ENCODE measurements at regions not wholly inside any gene's neighbourhood (a gene's known extent, or its start where the extent isn't known, plus 50 kb on each side); places are given as distances from the start of the nearest gene placed in this dataset.

DNA sequence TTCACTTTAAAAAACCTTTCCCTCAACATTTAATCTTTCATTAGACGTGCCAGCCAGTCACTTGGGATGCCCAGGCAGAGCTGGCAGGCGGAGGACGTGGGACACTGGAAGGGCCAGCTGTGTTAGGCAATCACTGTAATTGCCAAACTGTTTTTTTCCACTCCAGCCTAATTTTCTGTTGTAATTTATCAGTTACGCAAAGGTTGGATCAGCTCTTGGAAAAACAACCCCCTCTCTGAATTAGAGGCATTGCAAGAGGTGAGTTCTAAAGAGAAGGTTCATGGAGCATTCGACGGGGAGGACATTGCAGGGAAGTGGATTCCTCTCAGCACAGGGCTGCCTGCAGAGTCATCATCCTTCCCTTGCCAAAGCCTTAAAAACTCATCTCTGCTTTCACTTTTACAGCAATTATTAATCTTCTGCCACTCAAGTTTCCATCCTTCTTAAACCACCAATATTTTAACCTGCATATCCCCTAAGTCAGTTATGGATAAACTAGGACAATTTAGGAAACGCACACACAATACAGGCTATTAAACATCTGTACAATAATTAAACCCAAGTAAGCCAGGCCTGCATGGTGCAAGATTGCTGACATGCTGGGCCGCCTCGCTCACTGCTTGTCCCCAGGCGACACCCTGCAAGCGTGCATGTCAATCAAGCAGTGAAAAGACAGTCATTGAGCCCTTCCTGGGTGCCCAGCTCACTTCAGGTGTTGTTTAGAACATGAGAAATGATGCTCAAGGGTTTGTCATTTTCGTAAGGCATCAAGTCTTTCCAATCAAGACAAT, 272.3 kb upstream of the RNF32 start:
- Mint-ChIP-seq H3K9me3 (ENCODE audit: unreplicated experiment) (peaks cover 40% of the 10 kb centered on the region), H3K4me1 (ENCODE audit: low read depth, unreplicated experiment) (no peaks in the 10 kb centered on the region), H3K27ac (ENCODE audit: unreplicated experiment) (no peak overlapping the region), H3K36me3 (ENCODE audit: insufficient read depth, unreplicated experiment) (no peaks in the 10 kb centered on the region), H3K4me3 (ENCODE audit: unreplicated experiment) (no peak overlapping the region), H3K27me3 (ENCODE audit: insufficient read depth, unreplicated experiment) (no peaks in the 10 kb centered on the region)
- H3K27me3 ChIP-seq (replicated peaks; ENCODE audit: control insufficient read depth, insufficient read depth, low read length) = no peaks in the 10 kb centered on the region
- H3K9me3 ChIP-seq = peaks cover 15% of the 10 kb centered on the region
- H3K36me3 ChIP-seq (ENCODE audit: control insufficient read depth, insufficient read depth, low read length) = no peaks in the 10 kb centered on the region
- ChIA-PET POLR2A (no interaction called here), CTCF (no interaction called here)
- no peak for TF ChIP-seq CTCF (IDR thresholded peaks at IDR 0.05; ENCODE audit: insufficient read depth in 1 of 2, low read depth in 1 of 2, low read length in 1 of 2, severe bottlenecking in 1 of 2, unreplicated experiment in 1 of 2)
- H3K4me3 ChIP-seq (ENCODE audit: low read depth, low read length) = no peak overlapping the region
- no peak for DNase-seq
- intact Hi-C loops (cut with micrococcal nuclease; ENCODE audit: unreplicated experiment) = no loop called here
- no TSS peak for BruUV-seq (replicated peaks)
- H3K4me1 ChIP-seq = no peaks in the 10 kb centered on the region

- Mint-ChIP-seq H3K36me3 (ENCODE audit: insufficient read depth, unreplicated experiment) (no peaks in the 10 kb centered on the region), H3K9me3 (ENCODE audit: unreplicated experiment) (peaks cover 4% of the 10 kb centered on the region), H3K27me3 (ENCODE audit: insufficient read depth, unreplicated experiment) (no peaks in the 10 kb centered on the region), H3K4me3 (ENCODE audit: unreplicated experiment) (no peak overlapping the region), H3K4me1 (ENCODE audit: low read depth, unreplicated experiment) (no peaks in the 10 kb centered on the region), H3K27ac (ENCODE audit: unreplicated experiment) (no peak overlapping the region)
- BruUV-seq (replicated peaks) = no TSS peak
- intact Hi-C loops (cut with micrococcal nuclease; ENCODE audit: unreplicated experiment) = no loop called here
- Histone ChIP-seq H3K9me3 (no peaks in the 10 kb centered on the region), H3K36me3 (ENCODE audit: control insufficient read depth, insufficient read depth, low read length) (no peaks in the 10 kb centered on the region), H3K4me3 (ENCODE audit: low read depth, low read length) (no peak overlapping the region), H3K27me3 (replicated peaks; ENCODE audit: control insufficient read depth, insufficient read depth, low read length) (no peaks in the 10 kb centered on the region), H3K4me1 (no peaks in the 10 kb centered on the region)
- CTCF ChIA-PET = interaction anchor here (1.0 kb wide), 1 partner anchor 10 kb away, joined by 3 read pairs; no protein-coding TSS in a partner anchor
- TF ChIP-seq CTCF (IDR thresholded peaks at IDR 0.05; ENCODE audit: insufficient read depth in 1 of 2, low read depth in 1 of 2, low read length in 1 of 2, severe bottlenecking in 1 of 2, unreplicated experiment in 1 of 2) = no peak
- POLR2A ChIA-PET = no interaction called here
- no peak for DNase-seq
These were observed 276.8 kb upstream of the RNF32 start for GRCh38 chr7:156363751-156364150.

DNA sequence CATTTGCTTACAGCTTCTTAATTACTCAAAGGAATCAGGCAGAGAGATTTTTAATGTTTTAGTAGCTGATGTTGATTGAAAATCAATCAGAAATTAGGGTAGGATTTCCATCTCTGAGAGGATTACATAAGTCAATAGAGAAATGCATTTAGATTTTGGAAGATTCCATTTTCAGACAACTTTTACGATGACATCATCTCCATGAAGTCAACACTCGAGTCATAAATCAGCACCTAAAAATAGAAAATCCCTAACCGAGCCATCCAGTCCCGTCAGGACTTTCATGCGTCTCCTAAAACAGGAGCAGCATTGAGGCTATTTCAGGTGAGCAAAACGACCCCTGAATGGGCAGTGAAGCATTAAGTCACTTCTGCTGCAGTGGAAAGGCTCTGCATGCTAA, 279.7 kb upstream of the RNF32 start:
- H3K36me3 Mint-ChIP-seq (ENCODE audit: insufficient read depth, unreplicated experiment) = no peaks in the 10 kb centered on the region
- ChIA-PET POLR2A (no interaction called here), CTCF (no interaction called here)
- H3K9me3 Mint-ChIP-seq (ENCODE audit: unreplicated experiment) = no peaks in the 10 kb centered on the region
- Histone ChIP-seq H3K4me3 (ENCODE audit: low read depth, low read length) (no peak overlapping the region), H3K27me3 (replicated peaks; ENCODE audit: control insufficient read depth, insufficient read depth, low read length) (no peaks in the 10 kb centered on the region), H3K9me3 (no peaks in the 10 kb centered on the region), H3K36me3 (ENCODE audit: control insufficient read depth, insufficient read depth, low read length) (no peaks in the 10 kb centered on the region), H3K4me1 (no peaks in the 10 kb centered on the region)
- peaks cover 3% of the 10 kb centered on the region for H3K27me3 Mint-ChIP-seq (ENCODE audit: insufficient read depth, unreplicated experiment)
- DNase-seq = no peak
- intact Hi-C loops (cut with micrococcal nuclease; ENCODE audit: unreplicated experiment) = no loop called here
- BruUV-seq (replicated peaks) = no TSS peak
- H3K27ac Mint-ChIP-seq (ENCODE audit: unreplicated experiment) = no peak overlapping the region
- TF ChIP-seq CTCF (IDR thresholded peaks at IDR 0.05; ENCODE audit: insufficient read depth in 1 of 2, low read depth in 1 of 2, low read length in 1 of 2, severe bottlenecking in 1 of 2, unreplicated experiment in 1 of 2) = no peak
- H3K4me1 Mint-ChIP-seq (ENCODE audit: low read depth, unreplicated experiment) = no peaks in the 10 kb centered on the region
- H3K4me3 Mint-ChIP-seq (ENCODE audit: unreplicated experiment) = no peak overlapping the region
